HG03378 (cell line): ENCODE measurements at regions not wholly inside any gene's neighbourhood (a gene's known extent, or its start where the extent isn't known, plus 50 kb on each side); places are given as distances from the start of the nearest gene placed in this dataset.
"Not testable (repeated sequence)": the region's sequence is repeated elsewhere in the genome, so short reads cannot be mapped to it uniquely, and the experiment has no call there.

Source experiments
- ATAC-seq: cut with Tn5 transposase; IDR thresholded peaks from one replicate; pipeline ENCODE4 v1.9.1; 2021; ENCODE audit warnings: mild to moderate bottlenecking, moderate library complexity; ENCODE audit not compliant: unreplicated experiment

GRCh38 chr13:109264603-109265437 lies 521.6 kb downstream of the IRS2 start:
- ATAC-seq: not testable (repeated sequence)

- ATAC-seq: not testable (repeated sequence)
Observed at GRCh38 chr13:109257761-109258157, 528.6 kb downstream of the IRS2 start.
